H9 (cell line): ENCODE measurements at regions not wholly inside any gene's neighbourhood (a gene's known extent, or its start where the extent isn't known, plus 50 kb on each side); places are given as distances from the start of the nearest gene placed in this dataset.

Source experiments
- DNase-seq: peaks from one replicate; pipeline ENCODE4 v3.0.0-alpha.2; 2017
- H2AFZ ChIP-seq: one replicate; pipeline ENCODE4 v1.6.1; 2013; ENCODE audit warnings: mild to moderate bottlenecking, low read length, control low read depth, moderate library complexity
- H2AK5ac ChIP-seq: 2 replicates; pipeline ENCODE4 v1.6.1; 2013; ENCODE audit warnings: low read length, control low read depth, mixed read lengths; ENCODE audit not compliant: insufficient read length
- H2BK120ac ChIP-seq: one replicate; pipeline ENCODE4 v1.6.1; 2013; ENCODE audit warnings: low read depth, mild to moderate bottlenecking, low read length, control low read depth, inconsistent platforms; ENCODE audit not compliant: poor library complexity, severe bottlenecking
- H2BK12ac ChIP-seq: 2 replicates; pipeline ENCODE4 v1.6.1; 2013; ENCODE audit warnings: low read length, control low read depth, mixed read lengths, low read depth; ENCODE audit not compliant: insufficient read length
- H2BK15ac ChIP-seq: 2 replicates; pipeline ENCODE4 v1.6.1; 2013; ENCODE audit warnings: low read depth, low read length, control low read depth
- H2BK20ac ChIP-seq: one replicate; pipeline ENCODE4 v1.6.1; 2013; ENCODE audit warnings: low read depth, mild to moderate bottlenecking, low read length, control low read depth, inconsistent platforms; ENCODE audit not compliant: poor library complexity, severe bottlenecking
- H2BK5ac ChIP-seq: 2 replicates; pipeline ENCODE4 v1.6.1; 2013; ENCODE audit warnings: low read length, control low read depth, mixed read lengths; ENCODE audit not compliant: insufficient read length
- H3K14ac ChIP-seq: 2 replicates; pipeline ENCODE4 v1.6.1; 2013; ENCODE audit warnings: low read length, control low read depth; ENCODE audit not compliant: insufficient read depth
- H3K18ac ChIP-seq: 2 replicates; pipeline ENCODE4 v1.6.1; 2013; ENCODE audit warnings: low read depth, mild to moderate bottlenecking, mixed read lengths, low read length, control low read depth; ENCODE audit not compliant: insufficient read length
- H3K23ac ChIP-seq: 2 replicates; pipeline ENCODE4 v1.6.1; 2013; ENCODE audit warnings: low read length, control low read depth, mixed read lengths, low read depth; ENCODE audit not compliant: insufficient read length
- H3K23me2 ChIP-seq: 2 replicates; pipeline ENCODE4 v1.6.1; 2013; ENCODE audit warnings: low read depth, mild to moderate bottlenecking, mixed read lengths, low read length, control low read depth; ENCODE audit not compliant: insufficient read length, poor library complexity, severe bottlenecking
- H3K27ac ChIP-seq: 2 replicates; pipeline ENCODE4 v1.5.1; 2013; ENCODE audit warnings: low read length, control low read depth, mixed read lengths, low read depth; ENCODE audit not compliant: insufficient read length
- H3K27me3 ChIP-seq: 2 replicates; pipeline ENCODE4 v1.6.1; 2013; ENCODE audit warnings: low read length, control low read depth, inconsistent platforms; ENCODE audit not compliant: insufficient read depth
- H3K4ac ChIP-seq: 2 replicates; pipeline ENCODE4 v1.6.1; 2013; ENCODE audit warnings: low read depth, mild to moderate bottlenecking, control low read depth, inconsistent platforms, low read length, moderate library complexity
- H3K4me1 ChIP-seq: 2 replicates; pipeline ENCODE4 v1.6.1; 2013; ENCODE audit warnings: low read length, control low read depth, inconsistent platforms; ENCODE audit not compliant: insufficient read depth
- H3K4me2 ChIP-seq: 2 replicates; pipeline ENCODE4 v1.6.1; 2013; ENCODE audit warnings: low read length, control low read depth, mixed read lengths; ENCODE audit not compliant: insufficient read length, insufficient read depth
- H3K56ac ChIP-seq: 2 replicates; pipeline ENCODE4 v1.6.1; 2013; ENCODE audit warnings: low read depth, mild to moderate bottlenecking, mixed read lengths, low read length, control low read depth; ENCODE audit not compliant: insufficient read length
- H3K79me1 ChIP-seq: 2 replicates; pipeline ENCODE4 v1.6.1; 2013; ENCODE audit warnings: low read depth, mild to moderate bottlenecking, moderate library complexity, low read length, control low read depth, inconsistent platforms; ENCODE audit not compliant: insufficient read depth, poor library complexity, severe bottlenecking
- H3K79me2 ChIP-seq: 2 replicates; pipeline ENCODE4 v1.6.1; 2013; ENCODE audit warnings: low read length, control low read depth, inconsistent platforms; ENCODE audit not compliant: insufficient read depth
- H3K9ac ChIP-seq: 2 replicates; pipeline ENCODE4 v1.6.1; 2013; ENCODE audit warnings: low read length, control low read depth, mixed read lengths; ENCODE audit not compliant: insufficient read length; ENCODE audit errors: extremely low read depth
- H3K9me3 ChIP-seq: one replicate; pipeline ENCODE4 v1.6.1; 2013; ENCODE audit warnings: low read depth, low read length, inconsistent platforms; ENCODE audit not compliant: control insufficient read depth
- H3T11ph ChIP-seq: one replicate; pipeline ENCODE4 v1.6.1; 2013; ENCODE audit warnings: mild to moderate bottlenecking, low read length, control low read depth, inconsistent platforms
- H4K20me1 ChIP-seq: one replicate; pipeline ENCODE4 v1.6.1; 2013; ENCODE audit not compliant: control insufficient read depth, insufficient read length, insufficient read depth
- H4K5ac ChIP-seq: 2 replicates; pipeline ENCODE4 v1.6.1; 2013; ENCODE audit warnings: low read depth, mild to moderate bottlenecking, mixed read lengths, low read length, control low read depth; ENCODE audit not compliant: insufficient read length
- H4K8ac ChIP-seq: replicated peaks from 2 replicates; pipeline ENCODE4 v1.6.1; 2013; ENCODE audit warnings: low read length, control low read depth, mixed read lengths, low read depth; ENCODE audit not compliant: insufficient read length
- H4K91ac ChIP-seq: 2 replicates; pipeline ENCODE4 v1.6.1; 2013; ENCODE audit warnings: low read depth, mild to moderate bottlenecking, moderate library complexity, mixed read lengths, low read length, control low read depth; ENCODE audit not compliant: insufficient read length
- H3K27ac Mint-ChIP-seq, 3 experiments: 2 replicates in 2 of 3; 3 replicates in 1 of 3; pipeline ENCODE4 v1.8.0; 2020 to 2021; ENCODE audit warnings: mixed read lengths in 3 of 3, mild to moderate bottlenecking in 1 of 3, moderate library complexity in 1 of 3
- H3K27me3 Mint-ChIP-seq: 2 replicates; pipeline ENCODE4 v1.8.0; 2021; ENCODE audit warnings: low read depth, mild to moderate bottlenecking, moderate library complexity, mixed read lengths
- H3K36me3 Mint-ChIP-seq, 3 experiments: 2 replicates in 2 of 3; 3 replicates in 1 of 3; pipeline ENCODE4 v1.8.0; 2020 to 2021; ENCODE audit warnings: low read depth in 3 of 3, mixed read lengths in 3 of 3; ENCODE audit not compliant: insufficient read depth in 1 of 3
- H3K4me1 Mint-ChIP-seq, 2 experiments: 2 replicates each; pipeline ENCODE4 v1.8.0; 2020; ENCODE audit warnings: mixed read lengths in 2 of 2
- H3K4me3 Mint-ChIP-seq, 2 experiments: 2 replicates in 1 of 2; 3 replicates in 1 of 2; pipeline ENCODE4 v1.8.0; 2020 to 2021; ENCODE audit warnings: mild to moderate bottlenecking in 2 of 2, mixed read lengths in 2 of 2, moderate library complexity in 1 of 2
- H3K9me3 Mint-ChIP-seq, 2 experiments: 2 replicates in 1 of 2; 3 replicates in 1 of 2; pipeline ENCODE4 v1.8.0; 2020; ENCODE audit warnings: mild to moderate bottlenecking in 2 of 2, mixed read lengths in 2 of 2, moderate library complexity in 1 of 2
- WGBS: extraction: QIAGEN DNeasy Blood & Tissue Kit; methylation state at CpG from one replicate; pipeline ENCODE4 v1.1.7; 2013; ENCODE audit warnings: missing lambda C conversion rate, low lambda C conversion rate, mixed read lengths; ENCODE audit not compliant: insufficient read length; ENCODE audit errors: extremely low coverage; 5-methylcytosine and 5-hydroxymethylcytosine counted together
- TF ChIP-seq, protein P1 (sequence below): fragments of 200-600 bp; sonication (generic); conservative IDR thresholded peaks from 3 replicates; pipeline ENCODE4 v1.8.0; 2021; ENCODE audit warnings: antibody characterized with exemption, mild to moderate bottlenecking

GRCh38 chrX:40290517-40290916 is 192.8 kb upstream of the BCOR start:
- no CpG with 5 or more reads among the region's 7 CpGs for WGBS
- Histone ChIP-seq H2AK5ac (no peak overlapping the region), H3K79me1 (no peaks in the 10 kb centered on the region), H3K9me3 (no peaks in the 10 kb centered on the region), H4K20me1 (no peaks in the 10 kb centered on the region), H3K4me1 (no peaks in the 10 kb centered on the region), H3K4me2 (no peak overlapping the region), H4K5ac (no peak overlapping the region), H4K8ac (no peak overlapping the region), H3K9ac (no peak overlapping the region), H4K91ac (no peak overlapping the region), H2AFZ (no peak overlapping the region), H2BK5ac (no peak overlapping the region), H3K79me2 (no peaks in the 10 kb centered on the region), H3K23me2 (no peaks in the 10 kb centered on the region), H3K18ac (no peak overlapping the region), H3K4ac (no peak overlapping the region), H3K27ac (no peak overlapping the region), H2BK15ac (no peak overlapping the region), H2BK20ac (no peak overlapping the region), H3K14ac (no peak overlapping the region), H3K23ac (no peak overlapping the region), H3K56ac (no peak overlapping the region), H2BK120ac (no peak overlapping the region), H2BK12ac (no peak overlapping the region), H3T11ph (no peak overlapping the region), H3K27me3 (no peaks in the 10 kb centered on the region)
- DNase-seq, result no peak
- Mint-ChIP-seq H3K4me3 (no peak overlapping the region), H3K36me3 (peaks cover 4 to 6% (median 6%) of the 10 kb centered on the region in 3 experiments; a peak in 3 of 7 replicates), H3K27ac (no peak overlapping the region), H3K9me3 (peaks cover 66 to 69% of the 10 kb centered on the region in 2 experiments), H3K4me1 (no peaks in the 10 kb centered on the region; a peak in 1 of 4 replicates), H3K27me3 (peaks cover 1% of the 10 kb centered on the region)
- TF ChIP-seq, protein P1, sequence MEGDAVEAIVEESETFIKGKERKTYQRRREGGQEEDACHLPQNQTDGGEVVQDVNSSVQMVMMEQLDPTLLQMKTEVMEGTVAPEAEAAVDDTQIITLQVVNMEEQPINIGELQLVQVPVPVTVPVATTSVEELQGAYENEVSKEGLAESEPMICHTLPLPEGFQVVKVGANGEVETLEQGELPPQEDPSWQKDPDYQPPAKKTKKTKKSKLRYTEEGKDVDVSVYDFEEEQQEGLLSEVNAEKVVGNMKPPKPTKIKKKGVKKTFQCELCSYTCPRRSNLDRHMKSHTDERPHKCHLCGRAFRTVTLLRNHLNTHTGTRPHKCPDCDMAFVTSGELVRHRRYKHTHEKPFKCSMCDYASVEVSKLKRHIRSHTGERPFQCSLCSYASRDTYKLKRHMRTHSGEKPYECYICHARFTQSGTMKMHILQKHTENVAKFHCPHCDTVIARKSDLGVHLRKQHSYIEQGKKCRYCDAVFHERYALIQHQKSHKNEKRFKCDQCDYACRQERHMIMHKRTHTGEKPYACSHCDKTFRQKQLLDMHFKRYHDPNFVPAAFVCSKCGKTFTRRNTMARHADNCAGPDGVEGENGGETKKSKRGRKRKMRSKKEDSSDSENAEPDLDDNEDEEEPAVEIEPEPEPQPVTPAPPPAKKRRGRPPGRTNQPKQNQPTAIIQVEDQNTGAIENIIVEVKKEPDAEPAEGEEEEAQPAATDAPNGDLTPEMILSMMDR, result no peak
